ENCODE measurements at regions not wholly inside any gene's neighbourhood (a gene's known extent, or its start where the extent isn't known, plus 50 kb on each side); places are given as distances from the start of the nearest gene placed in this dataset.

GRCh38 chr3:102031834-102032233 is 182.5 kb downstream of the NFKBIZ start:
- TF ChIP-seq CTCF (conservative IDR thresholded peaks at IDR 0.05; ENCODE audit: low read length) (no peak), EZH2phosphoT487 (IDR thresholded peaks at IDR 0.05; ENCODE audit: borderline replicate concordance, low read depth, low read length) (no peak)
